ENCODE measurements at regions not wholly inside any gene's neighbourhood (a gene's known extent, or its start where the extent isn't known, plus 50 kb on each side); places are given as distances from the start of the nearest gene placed in this dataset.

DNA sequence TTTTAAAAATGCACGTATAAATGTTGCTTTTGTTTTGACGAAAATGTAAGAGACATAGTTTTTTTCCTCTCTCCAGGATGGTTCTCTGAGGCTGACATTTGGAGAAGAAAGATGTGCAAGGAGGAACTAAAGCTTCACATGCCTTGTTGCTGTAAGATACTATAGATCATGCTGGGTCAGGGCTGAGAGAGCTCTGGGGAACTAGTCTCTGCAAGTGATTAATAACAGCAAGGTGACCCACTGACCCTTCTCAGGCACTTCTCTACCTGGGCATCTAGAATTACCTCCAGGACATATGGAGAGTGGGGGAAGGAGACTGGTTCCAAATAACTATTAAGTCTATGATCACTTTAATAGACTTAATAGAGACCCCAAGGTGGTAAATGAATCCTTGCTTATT is 246.0 kb downstream of the KBTBD8 start:
- TF ChIP-seq TAF1 (IDR thresholded peaks at IDR 0.05; ENCODE audit: borderline replicate concordance, insufficient read depth, low read length) (no peak), SIN3A (IDR thresholded peaks at IDR 0.05; ENCODE audit: borderline replicate concordance, insufficient read depth, low read length) (no peak), POLR2AphosphoS5 (IDR thresholded peaks at IDR 0.05; ENCODE audit: low read depth, low read length) (no peak), FOXP2 (optimal IDR thresholded peaks at IDR 0.05; ENCODE audit: borderline replicate concordance, extremely low read depth, extremely low read length, insufficient read depth) (no peak)

DNA sequence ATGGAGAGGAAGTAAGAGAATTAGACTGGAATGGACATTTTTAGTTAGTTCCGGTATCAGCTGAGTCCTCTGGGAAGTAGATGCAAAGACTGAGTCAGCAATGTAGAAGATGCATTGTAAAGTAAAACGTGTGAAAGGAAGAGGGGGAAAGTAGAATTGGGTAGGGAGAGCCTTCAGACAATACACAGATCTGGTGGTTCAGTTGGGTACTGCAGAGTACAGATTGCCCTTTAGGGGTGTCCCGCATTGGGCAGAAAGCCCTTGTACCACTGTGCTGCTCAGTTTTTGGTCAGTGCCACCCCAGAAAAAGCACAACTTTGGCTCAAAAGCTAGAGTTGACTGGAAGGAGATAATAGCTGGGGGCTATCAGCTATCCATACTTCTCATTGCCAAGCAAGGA is 247.4 kb downstream of the KBTBD8 start:
- TF ChIP-seq POLR2AphosphoS5 (IDR thresholded peaks at IDR 0.05; ENCODE audit: low read depth, low read length) = no peak
- TF ChIP-seq FOXP2 (optimal IDR thresholded peaks at IDR 0.05; ENCODE audit: borderline replicate concordance, extremely low read depth, extremely low read length, insufficient read depth) = no peak
- TF ChIP-seq TAF1 (IDR thresholded peaks at IDR 0.05; ENCODE audit: borderline replicate concordance, insufficient read depth, low read length) = no peak
- TF ChIP-seq SIN3A (IDR thresholded peaks at IDR 0.05; ENCODE audit: borderline replicate concordance, insufficient read depth, low read length) = no peak
- TF ChIP-seq, protein P1, sequence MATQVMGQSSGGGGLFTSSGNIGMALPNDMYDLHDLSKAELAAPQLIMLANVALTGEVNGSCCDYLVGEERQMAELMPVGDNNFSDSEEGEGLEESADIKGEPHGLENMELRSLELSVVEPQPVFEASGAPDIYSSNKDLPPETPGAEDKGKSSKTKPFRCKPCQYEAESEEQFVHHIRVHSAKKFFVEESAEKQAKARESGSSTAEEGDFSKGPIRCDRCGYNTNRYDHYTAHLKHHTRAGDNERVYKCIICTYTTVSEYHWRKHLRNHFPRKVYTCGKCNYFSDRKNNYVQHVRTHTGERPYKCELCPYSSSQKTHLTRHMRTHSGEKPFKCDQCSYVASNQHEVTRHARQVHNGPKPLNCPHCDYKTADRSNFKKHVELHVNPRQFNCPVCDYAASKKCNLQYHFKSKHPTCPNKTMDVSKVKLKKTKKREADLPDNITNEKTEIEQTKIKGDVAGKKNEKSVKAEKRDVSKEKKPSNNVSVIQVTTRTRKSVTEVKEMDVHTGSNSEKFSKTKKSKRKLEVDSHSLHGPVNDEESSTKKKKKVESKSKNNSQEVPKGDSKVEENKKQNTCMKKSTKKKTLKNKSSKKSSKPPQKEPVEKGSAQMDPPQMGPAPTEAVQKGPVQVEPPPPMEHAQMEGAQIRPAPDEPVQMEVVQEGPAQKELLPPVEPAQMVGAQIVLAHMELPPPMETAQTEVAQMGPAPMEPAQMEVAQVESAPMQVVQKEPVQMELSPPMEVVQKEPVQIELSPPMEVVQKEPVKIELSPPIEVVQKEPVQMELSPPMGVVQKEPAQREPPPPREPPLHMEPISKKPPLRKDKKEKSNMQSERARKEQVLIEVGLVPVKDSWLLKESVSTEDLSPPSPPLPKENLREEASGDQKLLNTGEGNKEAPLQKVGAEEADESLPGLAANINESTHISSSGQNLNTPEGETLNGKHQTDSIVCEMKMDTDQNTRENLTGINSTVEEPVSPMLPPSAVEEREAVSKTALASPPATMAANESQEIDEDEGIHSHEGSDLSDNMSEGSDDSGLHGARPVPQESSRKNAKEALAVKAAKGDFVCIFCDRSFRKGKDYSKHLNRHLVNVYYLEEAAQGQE (IDR thresholded peaks at IDR 0.05; ENCODE audit: insufficient read depth in 1 of 2, low read depth in 2 of 2, low read length in 2 of 2) = no peak

DNA sequence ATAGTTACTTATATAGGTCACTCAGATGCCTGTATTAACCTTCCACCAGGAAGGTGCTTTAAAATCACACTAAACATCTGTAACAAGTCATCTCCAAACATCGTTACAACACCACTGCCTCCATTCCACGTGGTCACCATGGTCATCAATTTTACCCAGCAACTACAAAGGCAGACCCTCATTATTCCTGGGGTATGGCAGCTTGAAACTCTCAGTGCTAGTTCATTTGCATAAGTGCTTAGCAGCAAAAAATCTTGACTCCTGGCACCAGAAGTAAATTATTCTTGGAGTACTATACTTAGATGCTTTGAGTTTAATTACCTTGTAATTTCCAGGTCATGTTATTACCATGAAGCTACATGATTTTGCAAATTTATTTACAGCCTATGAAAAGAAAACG is 250.6 kb downstream of the KBTBD8 start:
- TF ChIP-seq FOXP2 (optimal IDR thresholded peaks at IDR 0.05; ENCODE audit: borderline replicate concordance, extremely low read depth, extremely low read length, insufficient read depth) = no peak
- no peak for TF ChIP-seq TAF1 (IDR thresholded peaks at IDR 0.05; ENCODE audit: borderline replicate concordance, insufficient read depth, low read length)
- no peak for TF ChIP-seq POLR2AphosphoS5 (IDR thresholded peaks at IDR 0.05; ENCODE audit: low read depth, low read length)
- TF ChIP-seq, protein P1 (IDR thresholded peaks at IDR 0.05; ENCODE audit: insufficient read depth in 1 of 2, low read depth in 2 of 2, low read length in 2 of 2) = no peak
- no peak for TF ChIP-seq SIN3A (IDR thresholded peaks at IDR 0.05; ENCODE audit: borderline replicate concordance, insufficient read depth, low read length)

DNA sequence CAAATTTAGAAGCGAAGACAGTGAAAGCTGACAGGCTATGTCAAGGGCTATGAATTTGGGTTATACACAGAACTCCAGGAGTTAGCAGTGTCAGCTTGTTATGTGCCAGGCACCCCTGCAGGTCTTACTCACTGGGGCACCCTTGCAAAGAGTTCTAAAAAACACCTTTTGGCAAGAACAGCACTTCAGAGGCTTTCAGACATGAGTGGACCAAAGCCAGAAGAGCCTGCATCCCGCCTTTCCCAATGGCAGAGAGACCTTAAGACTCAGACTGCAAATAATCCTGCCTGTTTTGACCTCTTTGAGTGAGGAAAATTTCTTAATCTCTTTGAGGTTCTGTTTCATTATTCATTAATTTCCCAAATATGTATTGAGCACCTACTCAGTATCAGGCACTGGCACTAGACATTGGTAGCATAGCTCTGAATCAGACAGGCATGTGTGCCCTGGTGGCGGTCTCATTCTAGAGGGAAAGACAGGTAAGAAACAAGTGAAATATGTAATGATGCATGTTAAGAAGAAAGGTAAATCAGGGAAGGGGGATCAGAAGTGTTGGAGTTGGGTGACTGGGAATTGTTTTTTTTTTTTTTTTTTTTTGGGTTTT is 280.0 kb downstream of the KBTBD8 start:
- TF ChIP-seq POLR2AphosphoS5 (IDR thresholded peaks at IDR 0.05; ENCODE audit: low read depth, low read length) (no peak), SIN3A (IDR thresholded peaks at IDR 0.05; ENCODE audit: borderline replicate concordance, insufficient read depth, low read length) (no peak), FOXP2 (optimal IDR thresholded peaks at IDR 0.05; ENCODE audit: borderline replicate concordance, extremely low read depth, extremely low read length, insufficient read depth) (no peak), TAF1 (IDR thresholded peaks at IDR 0.05; ENCODE audit: borderline replicate concordance, insufficient read depth, low read length) (no peak)
- TF ChIP-seq, protein P1 (IDR thresholded peaks at IDR 0.05; ENCODE audit: insufficient read depth in 1 of 2, low read depth in 2 of 2, low read length in 2 of 2) = no peak

DNA sequence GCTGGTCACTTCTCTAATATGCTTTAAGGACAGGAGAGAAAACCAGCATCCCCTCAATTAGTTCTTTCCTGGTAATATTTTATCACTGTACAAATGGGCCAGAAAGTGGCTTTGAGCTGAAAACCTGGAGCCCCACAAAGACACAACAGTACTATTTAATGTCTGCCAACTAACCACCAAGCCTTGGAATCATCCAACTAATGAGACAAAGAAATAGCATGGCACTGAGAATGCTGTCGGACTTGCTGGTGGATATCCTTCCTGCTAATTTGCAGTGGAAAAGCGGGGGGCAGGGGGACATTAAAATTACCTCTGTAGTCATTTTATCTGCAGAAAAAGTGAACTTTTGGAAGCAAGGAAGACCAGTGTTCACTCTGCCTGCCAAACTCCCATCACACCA is 288.5 kb downstream of the KBTBD8 start:
- no peak for TF ChIP-seq FOXP2 (optimal IDR thresholded peaks at IDR 0.05; ENCODE audit: borderline replicate concordance, extremely low read depth, extremely low read length, insufficient read depth)
- no peak for TF ChIP-seq SIN3A (IDR thresholded peaks at IDR 0.05; ENCODE audit: borderline replicate concordance, insufficient read depth, low read length)
- TF ChIP-seq, protein P1 (IDR thresholded peaks at IDR 0.05; ENCODE audit: insufficient read depth in 1 of 2, low read depth in 2 of 2, low read length in 2 of 2) = no peak
- TF ChIP-seq TAF1 (IDR thresholded peaks at IDR 0.05; ENCODE audit: borderline replicate concordance, insufficient read depth, low read length) = no peak
